Smooth muscle cell (in vitro differentiated cells): ENCODE measurements at regions not wholly inside any gene's neighbourhood (a gene's known extent, or its start where the extent isn't known, plus 50 kb on each side); places are given as distances from the start of the nearest gene placed in this dataset.
"Not testable (repeated sequence)": the region's sequence is repeated elsewhere in the genome, so short reads cannot be mapped to it uniquely, and the experiment has no call there.

Experiments
- DNase-seq: peaks from one replicate; lab custom pipeline; 2025; ENCODE audit not compliant: unreplicated experiment; lab: John Stamatoyannopoulos, UW
- H2AFZ ChIP-seq: fragments of 200-600 bp; sonication (generic); 2 replicates; pipeline ENCODE4 v1.6.0; 2016; ENCODE audit warnings: antibody characterized with exemption, low read depth, mild to moderate bottlenecking
- H3F3A ChIP-seq: fragments of 200-600 bp; sonication (generic); 2 replicates; pipeline ENCODE4 v1.6.0; 2017; ENCODE audit warnings: antibody characterized with exemption, low read depth
- H3K27ac ChIP-seq: fragments of 200-600 bp; sonication (generic); 2 replicates; pipeline ENCODE4 v1.5.1; 2016; ENCODE audit warnings: low read depth, mild to moderate bottlenecking
- H3K27me3 ChIP-seq: fragments of 200-600 bp; sonication (generic); 2 replicates; pipeline ENCODE4 v1.6.1; 2016; ENCODE audit warnings: low read depth, mild to moderate bottlenecking
- H3K36me3 ChIP-seq: fragments of 200-600 bp; sonication (generic); 2 replicates; pipeline ENCODE4 v1.5.1; 2016; ENCODE audit warnings: low read depth
- H3K4me1 ChIP-seq: fragments of 200-600 bp; sonication (generic); 2 replicates; pipeline ENCODE4 v1.5.1; 2016; ENCODE audit warnings: low read depth
- H3K4me2 ChIP-seq: fragments of 200-600 bp; sonication (generic); 2 replicates; pipeline ENCODE4 v1.6.0; 2016; ENCODE audit warnings: mild to moderate bottlenecking
- H3K4me3 ChIP-seq: fragments of 200-600 bp; sonication (generic); 2 replicates; pipeline ENCODE4 v1.5.1; 2016; ENCODE audit warnings: mild to moderate bottlenecking
- H3K79me2 ChIP-seq: fragments of 200-600 bp; sonication (generic); 2 replicates; pipeline ENCODE4 v1.6.0; 2016; ENCODE audit warnings: low read depth, mild to moderate bottlenecking
- H3K9ac ChIP-seq: fragments of 200-600 bp; sonication (generic); 2 replicates; pipeline ENCODE4 v1.6.0; 2016; ENCODE audit warnings: low read depth
- H3K9me3 ChIP-seq: fragments of 200-600 bp; sonication (generic); replicated peaks from 2 replicates; pipeline ENCODE4 v1.5.1; 2016; ENCODE audit warnings: low read depth
- H4K20me1 ChIP-seq: fragments of 200-600 bp; sonication (generic); 2 replicates; pipeline ENCODE4 v1.6.0; 2016; ENCODE audit warnings: low read depth
- CTCF ChIP-seq: fragments of 200-600 bp; sonication (generic); IDR thresholded peaks from 2 replicates; pipeline ENCODE4 v1.5.1; 2017; ENCODE audit warnings: borderline replicate concordance, mild to moderate bottlenecking, antibody characterized with exemption; ENCODE audit not compliant: insufficient read depth, poor library complexity, severe bottlenecking
- WGBS: methylation state at CpG from one replicate; pipeline ENCODE4 v1.1.7; 2016; ENCODE audit warnings: low lambda C conversion rate; 5-methylcytosine and 5-hydroxymethylcytosine counted together

DNA sequence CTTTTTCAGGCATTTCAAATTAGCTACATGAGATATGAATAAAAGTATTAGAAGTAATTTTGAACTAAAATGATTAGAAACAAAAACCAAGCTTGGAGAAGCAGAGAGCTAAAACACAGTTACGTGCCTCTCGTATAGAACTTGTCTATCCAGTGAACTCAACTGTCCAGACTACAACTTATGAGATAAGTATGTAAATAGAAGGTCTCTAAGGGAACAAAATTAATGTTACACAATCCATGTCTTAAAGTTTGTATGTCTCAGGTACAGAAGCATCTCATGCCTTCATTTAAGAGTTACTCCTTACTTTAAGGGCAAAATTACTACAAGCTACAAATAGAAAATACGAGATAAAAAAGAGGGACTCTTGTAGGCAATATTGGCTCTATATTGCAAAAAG lies 316.8 kb downstream of the CETN3 start:
- Histone ChIP-seq H3K9me3 (no peaks in the 10 kb centered on the region), H3K27ac (peak overlapping the region; percentile 89), H2AFZ (peak overlapping the region; percentile 50), H3K9ac (peak overlapping the region; percentile 50), H3K4me2 (peak overlapping the region; percentile 40), H4K20me1 (no peaks in the 10 kb centered on the region), H3K4me3 (no peak overlapping the region), H3F3A (no peaks in the 10 kb centered on the region), H3K4me1 (peaks cover 17% of the 10 kb centered on the region), H3K27me3 (no peaks in the 10 kb centered on the region), H3K36me3 (no peaks in the 10 kb centered on the region), H3K79me2 (no peaks in the 10 kb centered on the region)
- no peak for DNase-seq
- TF ChIP-seq CTCF, result no peak
- 51% methylated on average over 3 of the region's 3 CpGs for WGBS

DNA sequence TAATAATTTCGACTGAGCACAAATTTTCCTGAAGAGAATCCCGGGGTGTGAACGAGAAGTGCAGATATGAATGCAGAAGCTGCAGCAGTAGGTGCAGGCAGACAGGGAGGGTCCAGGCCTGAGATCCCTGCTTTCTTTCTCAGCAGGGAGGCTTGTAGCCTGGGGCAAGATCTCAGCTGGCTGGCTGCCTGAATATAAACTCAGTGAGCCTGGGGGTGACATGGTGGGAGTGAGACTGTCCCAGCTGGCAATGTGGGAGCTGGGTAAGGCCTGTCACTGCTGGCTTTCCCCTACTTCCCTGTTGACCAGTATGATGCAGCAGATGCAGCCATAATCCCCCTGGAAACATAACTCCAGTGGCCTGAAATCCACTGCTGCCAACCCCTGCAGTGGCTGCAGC lies 325.2 kb downstream of the CETN3 start:
- H2AFZ ChIP-seq, result no peak overlapping the region
- H3K4me1 ChIP-seq, result no peaks in the 10 kb centered on the region
- no peaks in the 10 kb centered on the region for H3F3A ChIP-seq
- no peaks in the 10 kb centered on the region for H3K79me2 ChIP-seq
- no peak overlapping the region for H3K27ac ChIP-seq
- H3K4me2 ChIP-seq, result no peak overlapping the region
- DNase-seq, result no peak
- WGBS, result 97% methylated on average over 3 of the region's 3 CpGs
- no peaks in the 10 kb centered on the region for H3K9me3 ChIP-seq
- no peaks in the 10 kb centered on the region for H4K20me1 ChIP-seq
- no peaks in the 10 kb centered on the region for H3K36me3 ChIP-seq
- no peak overlapping the region for H3K9ac ChIP-seq
- TF ChIP-seq CTCF, result no peak
- H3K4me3 ChIP-seq, result no peak overlapping the region
- no peaks in the 10 kb centered on the region for H3K27me3 ChIP-seq

GRCh38 chr5:90073026-90073570 lies 336.5 kb downstream of the CETN3 start:
- WGBS, result 89% methylated on average over 22 of the region's 22 CpGs
- not testable (repeated sequence) for H3K27ac ChIP-seq, H2AFZ ChIP-seq, H3K4me2 ChIP-seq, H3K4me3 ChIP-seq, H3K9me3 ChIP-seq, H3K27me3 ChIP-seq, H3K79me2 ChIP-seq, H3K9ac ChIP-seq, DNase-seq, H3K36me3 ChIP-seq, H3K4me1 ChIP-seq, H4K20me1 ChIP-seq, H3F3A ChIP-seq

DNA sequence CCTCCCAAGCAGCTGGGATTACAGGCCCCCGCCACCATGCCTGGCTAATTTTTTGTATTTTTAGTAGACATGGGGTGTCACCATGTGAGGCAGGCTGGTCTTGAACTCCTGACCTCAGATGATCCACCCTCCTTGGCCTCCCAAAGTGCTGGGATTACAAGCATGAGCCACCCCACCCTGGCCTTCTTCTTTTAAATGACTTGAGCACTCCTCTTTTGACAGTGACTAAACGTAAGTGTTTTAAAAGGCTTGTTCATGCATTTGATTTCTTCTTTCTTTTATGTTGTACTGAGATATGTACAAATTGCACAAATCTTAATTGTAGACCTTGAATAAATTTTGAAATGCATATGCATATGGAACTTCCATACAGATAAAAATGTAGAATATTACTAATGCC lies 337.9 kb downstream of the CETN3 start:
- Histone ChIP-seq H3F3A (no peaks in the 10 kb centered on the region), H3K4me2 (no peak overlapping the region), H3K9me3 (no peaks in the 10 kb centered on the region), H3K27me3 (no peaks in the 10 kb centered on the region), H3K4me1 (no peaks in the 10 kb centered on the region), H3K9ac (no peak overlapping the region), H3K79me2 (no peaks in the 10 kb centered on the region), H3K4me3 (no peak overlapping the region), H3K27ac (no peak overlapping the region), H3K36me3 (no peaks in the 10 kb centered on the region), H2AFZ (no peak overlapping the region), H4K20me1 (no peaks in the 10 kb centered on the region)
- DNase-seq, result no peak
- TF ChIP-seq CTCF, result no peak
- 96% methylated on average over 2 of the region's 2 CpGs for WGBS
